PC-9 (cell line): ENCODE measurements at regions not wholly inside any gene's neighbourhood (a gene's known extent, or its start where the extent isn't known, plus 50 kb on each side); places are given as distances from the start of the nearest gene placed in this dataset.

Experiments
- EZH2 ChIP-seq: fragments of 200-600 bp; sonication (generic); IDR thresholded peaks from 2 replicates; pipeline ENCODE4 v1.8.0; 2017; ENCODE audit warnings: antibody characterized with exemption, low read depth
- TF ChIP-seq, protein P1 (sequence below): fragments of 200-600 bp; sonication (generic); conservative IDR thresholded peaks from 2 replicates; pipeline ENCODE4 v1.6.1; 2017; ENCODE audit warnings: mixed run types, antibody characterized with exemption, mild to moderate bottlenecking, moderate library complexity

GRCh38 chr21:31518580-31518979 lies 140.9 kb upstream of the SOD1 start:
- TF ChIP-seq, protein P1, sequence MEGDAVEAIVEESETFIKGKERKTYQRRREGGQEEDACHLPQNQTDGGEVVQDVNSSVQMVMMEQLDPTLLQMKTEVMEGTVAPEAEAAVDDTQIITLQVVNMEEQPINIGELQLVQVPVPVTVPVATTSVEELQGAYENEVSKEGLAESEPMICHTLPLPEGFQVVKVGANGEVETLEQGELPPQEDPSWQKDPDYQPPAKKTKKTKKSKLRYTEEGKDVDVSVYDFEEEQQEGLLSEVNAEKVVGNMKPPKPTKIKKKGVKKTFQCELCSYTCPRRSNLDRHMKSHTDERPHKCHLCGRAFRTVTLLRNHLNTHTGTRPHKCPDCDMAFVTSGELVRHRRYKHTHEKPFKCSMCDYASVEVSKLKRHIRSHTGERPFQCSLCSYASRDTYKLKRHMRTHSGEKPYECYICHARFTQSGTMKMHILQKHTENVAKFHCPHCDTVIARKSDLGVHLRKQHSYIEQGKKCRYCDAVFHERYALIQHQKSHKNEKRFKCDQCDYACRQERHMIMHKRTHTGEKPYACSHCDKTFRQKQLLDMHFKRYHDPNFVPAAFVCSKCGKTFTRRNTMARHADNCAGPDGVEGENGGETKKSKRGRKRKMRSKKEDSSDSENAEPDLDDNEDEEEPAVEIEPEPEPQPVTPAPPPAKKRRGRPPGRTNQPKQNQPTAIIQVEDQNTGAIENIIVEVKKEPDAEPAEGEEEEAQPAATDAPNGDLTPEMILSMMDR: no peak
- no peak for TF ChIP-seq EZH2
